ENCODE measurements at regions not wholly inside any gene's neighbourhood (a gene's known extent, or its start where the extent isn't known, plus 50 kb on each side); places are given as distances from the start of the nearest gene placed in this dataset.

DNA sequence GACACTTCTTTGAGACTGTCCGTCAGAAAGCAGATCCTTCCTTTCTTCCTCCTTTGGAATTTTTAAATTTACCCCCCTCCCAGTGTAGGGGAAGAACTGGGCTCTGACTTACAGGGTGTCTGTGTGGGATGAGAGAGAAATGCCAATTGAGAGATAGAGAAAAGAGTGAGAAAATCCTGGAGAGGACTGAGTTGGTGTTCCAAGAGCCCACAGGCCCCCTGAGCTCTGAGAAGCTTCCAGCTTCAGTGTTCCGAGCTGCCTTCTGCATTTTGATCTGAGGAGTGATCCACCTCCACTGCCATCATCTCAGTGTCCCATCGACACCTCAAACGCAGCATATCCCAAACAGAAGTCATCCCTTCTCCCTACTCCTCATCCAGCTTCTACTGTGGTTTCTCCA, 70.7 kb upstream of the GRK3 start:
- Histone ChIP-seq H4K8ac (ENCODE audit: low read depth in 2 of 2, low read length in 2 of 2) (no peak overlapping the region), H4K20me1 (ENCODE audit: insufficient read depth, low read length) (no peaks in the 10 kb centered on the region), H3K4me1 (ENCODE audit: control insufficient read depth, insufficient read depth, low read length) (peaks cover 4% of the 10 kb centered on the region; the same call in 1 of the 2 replicates), H2AK5ac (ENCODE audit: low read depth, low read length) (no peak overlapping the region), H3K27ac (ENCODE audit: insufficient read depth, low read length) (no peak overlapping the region), H2AK9ac (replicated peaks; ENCODE audit: low read depth, low read length, poor library complexity) (no peak overlapping the region), H2BK5ac (ENCODE audit: low read depth, low read length, poor library complexity, severe bottlenecking) (no peak overlapping the region), H2BK15ac (ENCODE audit: low read depth, low read length) (no peak overlapping the region), H2BK120ac (ENCODE audit: low read depth, low read length) (no peak overlapping the region), H3K9me3 (ENCODE audit: control insufficient read depth, insufficient read depth, low read length) (0 out of 2 replicates have a peak, but pooled peaks cover 2% of the 10 kb centered on the region), H3K18ac (ENCODE audit: low read depth, low read length) (no peak overlapping the region), H3K79me1 (ENCODE audit: low read depth in 1 of 2, low read length in 2 of 2) (no peaks in the 10 kb centered on the region), H3K4me3 (ENCODE audit: insufficient read depth, low read depth, low read length) (no peak overlapping the region), H4K5ac (ENCODE audit: low read depth, low read length) (no peak overlapping the region), H2AFZ (replicated peaks; ENCODE audit: low read length, poor library complexity) (no peak overlapping the region), H3K23ac (ENCODE audit: low read depth, low read length) (no peak overlapping the region), H3K27me3 (ENCODE audit: control insufficient read depth, insufficient read depth, low read length) (no peaks in the 10 kb centered on the region; the same call in 1 of the 2 replicates), H3K9me1 (ENCODE audit: insufficient read depth, low read length) (no peaks in the 10 kb centered on the region), H3K56ac (ENCODE audit: extremely low read depth, insufficient read depth, low read length) (no peak overlapping the region), H3K4ac (ENCODE audit: low read depth, low read length) (no peak overlapping the region), H3K4me2 (ENCODE audit: low read depth, low read length) (no peak overlapping the region), H3K9ac (ENCODE audit: low read depth, low read length) (no peak overlapping the region), H3K36me3 (ENCODE audit: control insufficient read depth, insufficient read depth, low read length) (0 out of 2 replicates have a peak, but pooled peaks cover 6% of the 10 kb centered on the region), H4K91ac (ENCODE audit: insufficient read depth, low read depth, low read length) (no peak overlapping the region), H2BK20ac (ENCODE audit: low read depth, low read length) (no peak overlapping the region), H3K14ac (replicated peaks; ENCODE audit: low read depth, low read length) (no peak overlapping the region)
- ChIA-PET CTCF (no interaction called here), POLR2A (ENCODE audit: unreplicated experiment) (no interaction called here)
- DNase-seq (no peak), ATAC-seq (ENCODE audit: low read depth) (no peak)
- dilution Hi-C loops (cut with HindIII; ENCODE audit: low sequenced_read_pairs, unreplicated experiment) (no loop called here), in situ Hi-C loops (cut with MboI; ENCODE audit: low sequenced_read_pairs) (no loop called here), intact Hi-C loops (cut with micrococcal nuclease) (no loop called here)
- WGBS, 2 experiments (ENCODE audit: extremely low coverage in 2 of 2, insufficient read length in 1 of 2), result 85% methylated on average over 3 of the region's 4 CpGs; no CpG with 5 or more reads in 1 of the 2 experiments
- no TSS peak for BruUV-seq (replicated peaks)
- no peak for TF ChIP-seq MAFK (IDR thresholded peaks at IDR 0.05; ENCODE audit: low read depth, low read length)
- TF ChIP-seq CHD1 (IDR thresholded peaks at IDR 0.05; ENCODE audit: low read depth, low read length), result no peak
- TF ChIP-seq, protein P1, sequence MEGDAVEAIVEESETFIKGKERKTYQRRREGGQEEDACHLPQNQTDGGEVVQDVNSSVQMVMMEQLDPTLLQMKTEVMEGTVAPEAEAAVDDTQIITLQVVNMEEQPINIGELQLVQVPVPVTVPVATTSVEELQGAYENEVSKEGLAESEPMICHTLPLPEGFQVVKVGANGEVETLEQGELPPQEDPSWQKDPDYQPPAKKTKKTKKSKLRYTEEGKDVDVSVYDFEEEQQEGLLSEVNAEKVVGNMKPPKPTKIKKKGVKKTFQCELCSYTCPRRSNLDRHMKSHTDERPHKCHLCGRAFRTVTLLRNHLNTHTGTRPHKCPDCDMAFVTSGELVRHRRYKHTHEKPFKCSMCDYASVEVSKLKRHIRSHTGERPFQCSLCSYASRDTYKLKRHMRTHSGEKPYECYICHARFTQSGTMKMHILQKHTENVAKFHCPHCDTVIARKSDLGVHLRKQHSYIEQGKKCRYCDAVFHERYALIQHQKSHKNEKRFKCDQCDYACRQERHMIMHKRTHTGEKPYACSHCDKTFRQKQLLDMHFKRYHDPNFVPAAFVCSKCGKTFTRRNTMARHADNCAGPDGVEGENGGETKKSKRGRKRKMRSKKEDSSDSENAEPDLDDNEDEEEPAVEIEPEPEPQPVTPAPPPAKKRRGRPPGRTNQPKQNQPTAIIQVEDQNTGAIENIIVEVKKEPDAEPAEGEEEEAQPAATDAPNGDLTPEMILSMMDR (conservative IDR thresholded peaks at IDR 0.05; ENCODE audit: low read depth, low read length), result no peak
- TF ChIP-seq SMC3 (IDR thresholded peaks at IDR 0.05; ENCODE audit: low read depth, low read length), result no peak
- no peak for TF ChIP-seq POLR2A (IDR thresholded peaks at IDR 0.05; ENCODE audit: low read depth, low read length)
- TF ChIP-seq RAD21 (IDR thresholded peaks at IDR 0.05; ENCODE audit: low read length), result no peak

Measured in IMR-90 (cell line).